OCI-LY3 (cell line): ENCODE measurements at regions not wholly inside any gene's neighbourhood (a gene's known extent, or its start where the extent isn't known, plus 50 kb on each side); places are given as distances from the start of the nearest gene placed in this dataset.

Experiments
- H2AFZ ChIP-seq: fragments of 200-600, 300-600 bp; shearing (Covaris generic); 2 replicates; pipeline ENCODE4 v1.6.0; 2014; ENCODE audit warnings: antibody characterized with exemption, low read depth, low read length
- H3K27ac ChIP-seq: fragments of 200-600, 300-600 bp; sonication (generic); 2 replicates; pipeline ENCODE4 v1.5.1; 2014; ENCODE audit warnings: mild to moderate bottlenecking, low read length, moderate library complexity, mixed read lengths
- H3K27me3 ChIP-seq: fragments of 200-600, 300-600 bp; sonication (generic); 2 replicates; pipeline ENCODE4 v1.6.1; 2014; ENCODE audit warnings: low read depth, low read length, mixed read lengths
- H3K36me3 ChIP-seq: fragments of 200-600, 300-600 bp; sonication (generic); replicated peaks from 2 replicates; pipeline ENCODE3; 2014; ENCODE audit warnings: low read depth, low read length, mixed read lengths
- H3K4me1 ChIP-seq: fragments of 300-600, 200-600 bp; sonication (generic); 2 replicates; pipeline ENCODE4 v1.6.1; 2014; ENCODE audit warnings: low read length, mixed read lengths
- H3K4me2 ChIP-seq: fragments of 200-600, 300-600 bp; sonication (generic); 2 replicates; pipeline ENCODE4 v1.6.1; 2014; ENCODE audit warnings: low read length, mixed read lengths
- H3K4me3 ChIP-seq: fragments of 300-600, 200-600 bp; sonication (generic); 2 replicates; pipeline ENCODE4 v1.5.1; 2014; ENCODE audit warnings: antibody characterized with exemption, mild to moderate bottlenecking, low read length, moderate library complexity
- H3K79me2 ChIP-seq: fragments of 300-600, 200-600 bp; shearing (Covaris generic); 2 replicates; pipeline ENCODE4 v1.6.1; 2014; ENCODE audit warnings: mild to moderate bottlenecking, low read length, mixed read lengths
- H3K9ac ChIP-seq: fragments of 300-600, 200-600 bp; shearing (Covaris generic); 2 replicates; pipeline ENCODE4 v1.6.0; 2014; ENCODE audit warnings: mild to moderate bottlenecking, low read length, moderate library complexity
- H3K9me3 ChIP-seq: fragments of 200-600, 300-600 bp; shearing (Covaris generic); 2 replicates; pipeline ENCODE4 v1.6.1; 2014; ENCODE audit warnings: low read length, mixed read lengths; ENCODE audit not compliant: insufficient read depth
- H4K20me1 ChIP-seq: fragments of 200-600, 300-600 bp; sonication (generic); 2 replicates; pipeline ENCODE4 v1.6.1; 2016; ENCODE audit warnings: low read length, mixed read lengths; ENCODE audit not compliant: insufficient read depth
- CTCF ChIP-seq: fragments of 200-600, 300-600 bp; sonication (generic); IDR thresholded peaks from 2 replicates; pipeline ENCODE4 v1.5.1; 2014; ENCODE audit warnings: antibody characterized with exemption, low read length, low read depth
- EZH2phosphoT487 ChIP-seq: fragments of 200-600 bp; shearing (Covaris generic); IDR thresholded peaks from 2 replicates; pipeline ENCODE4 v1.6.1; 2018; ENCODE audit warnings: antibody characterized with exemption, mixed run types, low read depth

DNA sequence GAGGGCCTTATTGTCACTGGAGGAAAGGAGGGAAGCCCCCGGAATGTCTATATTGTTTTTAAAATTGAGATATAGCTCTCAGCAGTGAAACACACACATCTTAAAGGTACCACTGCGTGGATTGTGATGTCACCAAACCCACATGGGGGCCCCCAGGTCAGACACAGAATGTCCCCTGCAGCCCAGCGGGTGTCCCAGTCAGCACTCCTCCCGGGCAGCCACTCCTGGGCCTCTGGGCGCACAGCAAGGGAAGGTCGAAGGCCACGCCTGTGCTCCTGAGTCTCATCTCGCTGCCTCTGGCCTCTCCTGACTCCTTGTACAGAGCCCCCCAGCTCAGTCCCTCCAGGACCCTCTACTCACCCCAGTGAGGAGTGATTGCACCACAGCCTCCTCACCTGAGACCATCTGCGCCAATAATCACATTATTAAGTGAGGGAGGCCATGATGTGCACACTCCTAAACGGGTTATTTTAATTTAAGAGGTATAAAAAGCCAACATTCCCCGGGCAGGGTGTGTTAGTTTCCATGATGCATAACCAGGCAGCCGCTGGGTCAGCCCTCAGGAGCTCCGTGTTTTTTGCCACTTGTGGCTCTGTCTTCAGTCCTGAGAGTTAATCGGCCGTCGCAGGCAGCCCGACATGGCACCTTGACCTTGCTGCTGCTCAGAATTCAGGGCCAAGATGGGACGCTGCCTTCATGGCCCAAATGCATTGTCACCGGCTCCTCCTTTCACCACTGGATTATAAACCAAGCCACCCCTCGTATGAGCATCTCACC is 1089.3 kb downstream of the BRD1 start:
- Histone ChIP-seq H3K36me3 (no peaks in the 10 kb centered on the region), H4K20me1 (no peaks in the 10 kb centered on the region), H3K27ac (no peak overlapping the region), H3K27me3 (no peaks in the 10 kb centered on the region), H2AFZ (no peak overlapping the region), H3K4me3 (no peak overlapping the region), H3K9me3 (no peaks in the 10 kb centered on the region), H3K4me1 (no peaks in the 10 kb centered on the region), H3K79me2 (no peaks in the 10 kb centered on the region), H3K9ac (no peak overlapping the region), H3K4me2 (no peak overlapping the region)
- TF ChIP-seq CTCF (no peak), EZH2phosphoT487 (no peak)

GRCh38 chr22:48737461-48738203 is 1090.0 kb downstream of the BRD1 start:
- Histone ChIP-seq H3K9ac (no peak overlapping the region), H3K79me2 (no peaks in the 10 kb centered on the region), H4K20me1 (no peaks in the 10 kb centered on the region), H3K4me2 (no peak overlapping the region), H2AFZ (no peak overlapping the region), H3K27me3 (no peaks in the 10 kb centered on the region), H3K9me3 (no peaks in the 10 kb centered on the region), H3K36me3 (no peaks in the 10 kb centered on the region), H3K4me1 (no peaks in the 10 kb centered on the region), H3K4me3 (no peak overlapping the region), H3K27ac (no peak overlapping the region)
- TF ChIP-seq CTCF (no peak), EZH2phosphoT487 (no peak)

DNA sequence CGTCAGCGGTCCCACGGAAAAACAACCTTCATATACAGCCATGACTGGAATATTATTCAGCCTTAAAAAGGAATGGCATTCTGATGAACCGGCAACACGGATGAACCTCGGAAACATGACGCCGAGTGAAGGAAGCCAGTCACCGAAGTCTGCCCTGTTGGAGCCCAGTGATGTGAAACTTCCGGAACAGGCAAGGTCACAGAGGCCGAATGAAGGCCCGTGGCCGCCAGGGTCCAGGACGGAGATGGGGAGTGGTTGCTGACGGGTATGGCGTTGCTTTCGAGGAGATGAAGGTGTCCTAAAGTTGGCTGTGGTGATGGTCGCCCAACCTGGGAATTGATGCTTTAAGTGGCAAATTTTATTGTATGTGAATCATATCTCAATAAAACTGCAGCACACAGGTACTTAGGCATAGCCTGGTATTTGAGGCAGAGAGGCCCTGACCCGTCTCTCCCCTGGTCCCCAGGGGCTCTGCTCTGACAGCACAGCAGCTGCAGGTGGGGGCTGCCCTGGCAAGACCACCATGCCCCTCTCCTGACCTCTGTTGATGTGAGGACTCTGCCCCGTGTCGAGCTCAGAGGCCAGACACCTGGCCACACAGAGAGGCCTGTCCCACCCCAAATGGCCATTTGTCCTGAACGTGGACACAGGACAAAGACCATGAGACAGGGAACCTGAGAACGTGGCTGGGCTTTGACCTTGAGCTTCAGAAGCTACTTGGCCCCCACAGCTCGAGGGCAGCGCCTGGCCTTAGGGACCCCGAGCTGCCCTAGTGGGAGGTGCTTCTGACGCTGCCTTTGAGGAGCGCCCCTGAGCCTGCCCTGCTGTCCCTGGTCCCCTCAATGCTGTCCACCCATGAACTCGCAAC is 1090.8 kb downstream of the BRD1 start:
- H3K27me3 ChIP-seq, result no peaks in the 10 kb centered on the region
- no peaks in the 10 kb centered on the region for H3K4me1 ChIP-seq
- H2AFZ ChIP-seq, result no peak overlapping the region
- no peak overlapping the region for H3K27ac ChIP-seq
- H3K4me3 ChIP-seq, result no peak overlapping the region
- H3K4me2 ChIP-seq, result no peak overlapping the region
- H3K79me2 ChIP-seq, result no peaks in the 10 kb centered on the region
- no peaks in the 10 kb centered on the region for H4K20me1 ChIP-seq
- no peaks in the 10 kb centered on the region for H3K36me3 ChIP-seq
- no peak overlapping the region for H3K9ac ChIP-seq
- TF ChIP-seq CTCF (no peak), EZH2phosphoT487 (no peak)
- no peaks in the 10 kb centered on the region for H3K9me3 ChIP-seq

GRCh38 chr22:48734961-48735360 is 1092.7 kb downstream of the BRD1 start:
- no peak for TF ChIP-seq EZH2phosphoT487
- TF ChIP-seq CTCF, result no peak
- H3K79me2 ChIP-seq, result no peaks in the 10 kb centered on the region
- no peaks in the 10 kb centered on the region for H3K36me3 ChIP-seq

More at GRCh38 chr22:48734961-48735360, 1092.7 kb downstream of the BRD1 start:
- Histone ChIP-seq H3K27ac (no peak overlapping the region), H3K4me3 (no peak overlapping the region), H3K4me2 (no peak overlapping the region), H3K4me1 (no peaks in the 10 kb centered on the region), H3K9ac (no peak overlapping the region), H3K9me3 (no peaks in the 10 kb centered on the region), H3K27me3 (no peaks in the 10 kb centered on the region), H2AFZ (no peak overlapping the region), H4K20me1 (no peaks in the 10 kb centered on the region)
